AG04450 (cell line): ENCODE measurements at regions not wholly inside any gene's neighbourhood (a gene's known extent, or its start where the extent isn't known, plus 50 kb on each side); places are given as distances from the start of the nearest gene placed in this dataset.
"Not testable (repeated sequence)": the region's sequence is repeated elsewhere in the genome, so short reads cannot be mapped to it uniquely, and the experiment has no call there.

Source experiments
- CTCF ChIA-PET: fragments of 300-600, 350-600 bp; formaldehyde crosslinking; extraction: SDS; loops from one replicate; lab custom pipeline; 2022; ENCODE audit warnings: antibody characterized with exemption, inconsistent platforms; lab: Charles Lee
- POLR2A ChIA-PET: fragments of 350-600 bp; formaldehyde crosslinking; extraction: SDS; loops from one replicate; lab custom pipeline; 2021; ENCODE audit warnings: antibody characterized with exemption, inconsistent platforms; lab: Yijun Ruan, JAX
- DNase-seq: peaks from one replicate; pipeline ENCODE4 v3.0.0-alpha.2; 2011; ENCODE audit warnings: low read depth, low spot score
- H3K27ac ChIP-seq: one replicate; pipeline ENCODE4 v1.5.1; 2012; ENCODE audit warnings: low read depth, low read length, control low read depth
- H3K27me3 ChIP-seq: one replicate; pipeline ENCODE4 v1.6.0; 2012; ENCODE audit warnings: low read length; ENCODE audit not compliant: control insufficient read depth, insufficient read depth
- H3K4me3 ChIP-seq: 2 replicates; pipeline ENCODE4 v1.5.1; 2011; ENCODE audit warnings: mild to moderate bottlenecking, low read depth, low read length, control low read depth
- H3K9me3 ChIP-seq: 2 replicates; pipeline ENCODE4 v1.5.1; 2012; ENCODE audit warnings: low read length; ENCODE audit not compliant: control insufficient read depth, insufficient read depth
- TF ChIP-seq, protein P1 (sequence below): IDR thresholded peaks from 2 replicates; pipeline ENCODE4 v1.5.1; 2011; ENCODE audit warnings: low read depth, low read length, control low read depth, inconsistent platforms

DNA sequence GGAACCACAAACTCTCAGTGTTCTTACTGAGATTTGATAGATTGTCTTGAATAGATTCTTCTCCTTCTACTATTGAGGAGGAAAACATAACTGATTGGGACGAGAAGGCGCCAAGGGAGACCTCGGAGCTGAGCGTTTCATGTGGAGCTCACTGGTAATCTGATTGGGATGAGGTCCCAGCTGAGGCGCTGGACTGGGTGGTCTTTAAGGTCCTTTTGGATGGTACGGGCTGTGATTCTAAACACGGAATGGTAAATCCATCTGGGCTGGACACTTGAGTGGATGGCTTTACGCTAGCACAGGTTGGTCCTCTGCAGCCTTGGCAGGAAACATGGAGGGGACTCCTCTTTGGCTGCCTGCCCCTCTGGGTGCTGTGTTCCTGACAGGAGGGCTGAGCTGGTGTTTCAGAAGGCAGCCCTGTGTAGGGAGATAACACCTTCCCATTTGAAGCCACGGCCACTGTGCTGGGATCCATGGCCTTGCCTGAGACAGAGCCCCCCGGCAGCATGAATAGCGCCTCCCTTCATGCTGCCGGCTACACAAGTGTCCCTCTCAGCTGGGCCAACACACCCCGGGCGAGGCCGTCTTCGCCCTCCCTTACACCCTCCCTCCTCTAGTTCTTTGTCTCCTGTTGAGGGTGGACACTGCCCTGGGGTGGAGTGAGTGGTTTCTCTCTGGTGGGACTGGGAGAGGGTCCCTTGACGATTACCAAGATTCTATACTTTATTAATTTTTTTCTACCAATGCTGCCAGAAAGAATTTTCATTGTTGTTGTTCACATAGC, 203.2 kb upstream of the SHH start:
- H3K27me3 ChIP-seq: no peaks in the 10 kb centered on the region
- no peak overlapping the region for H3K4me3 ChIP-seq
- no peak for DNase-seq
- POLR2A ChIA-PET: no interaction called here
- CTCF ChIA-PET: no interaction called here
- TF ChIP-seq, protein P1, sequence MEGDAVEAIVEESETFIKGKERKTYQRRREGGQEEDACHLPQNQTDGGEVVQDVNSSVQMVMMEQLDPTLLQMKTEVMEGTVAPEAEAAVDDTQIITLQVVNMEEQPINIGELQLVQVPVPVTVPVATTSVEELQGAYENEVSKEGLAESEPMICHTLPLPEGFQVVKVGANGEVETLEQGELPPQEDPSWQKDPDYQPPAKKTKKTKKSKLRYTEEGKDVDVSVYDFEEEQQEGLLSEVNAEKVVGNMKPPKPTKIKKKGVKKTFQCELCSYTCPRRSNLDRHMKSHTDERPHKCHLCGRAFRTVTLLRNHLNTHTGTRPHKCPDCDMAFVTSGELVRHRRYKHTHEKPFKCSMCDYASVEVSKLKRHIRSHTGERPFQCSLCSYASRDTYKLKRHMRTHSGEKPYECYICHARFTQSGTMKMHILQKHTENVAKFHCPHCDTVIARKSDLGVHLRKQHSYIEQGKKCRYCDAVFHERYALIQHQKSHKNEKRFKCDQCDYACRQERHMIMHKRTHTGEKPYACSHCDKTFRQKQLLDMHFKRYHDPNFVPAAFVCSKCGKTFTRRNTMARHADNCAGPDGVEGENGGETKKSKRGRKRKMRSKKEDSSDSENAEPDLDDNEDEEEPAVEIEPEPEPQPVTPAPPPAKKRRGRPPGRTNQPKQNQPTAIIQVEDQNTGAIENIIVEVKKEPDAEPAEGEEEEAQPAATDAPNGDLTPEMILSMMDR: no peak
- no peak overlapping the region for H3K27ac ChIP-seq
- H3K9me3 ChIP-seq: peaks cover 39% of the 10 kb centered on the region

DNA sequence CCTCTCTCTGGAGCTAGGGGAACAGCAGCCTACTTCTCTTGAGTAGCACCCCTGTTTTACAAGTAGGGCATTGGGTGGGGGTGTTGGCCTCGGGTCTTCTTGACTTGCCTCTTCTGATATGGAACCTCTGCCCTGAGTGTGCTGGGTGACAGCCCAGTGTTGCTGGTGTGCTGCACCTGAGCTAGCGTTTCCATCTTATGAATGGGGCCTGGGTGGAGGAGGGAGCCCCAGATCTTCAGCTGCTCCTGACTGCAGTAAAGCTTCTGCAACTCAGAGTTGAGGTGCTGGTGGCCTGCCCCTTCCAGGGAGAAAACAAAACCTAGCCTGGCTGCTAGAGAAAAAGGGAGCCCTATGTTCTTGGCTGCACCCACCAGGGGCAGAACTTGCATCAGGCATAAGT, 202.5 kb upstream of the SHH start:
- DNase-seq: no peak
- Histone ChIP-seq H3K27me3 (no peaks in the 10 kb centered on the region), H3K27ac (no peak overlapping the region), H3K9me3 (peaks cover 34% of the 10 kb centered on the region), H3K4me3 (no peak overlapping the region)
- CTCF ChIA-PET: interaction anchor here (0.6 kb wide), 1 partner anchor 14 kb away, joined by 3 read pairs; no protein-coding TSS in a partner anchor
- TF ChIP-seq, protein P1: no peak
- POLR2A ChIA-PET: no interaction called here

DNA sequence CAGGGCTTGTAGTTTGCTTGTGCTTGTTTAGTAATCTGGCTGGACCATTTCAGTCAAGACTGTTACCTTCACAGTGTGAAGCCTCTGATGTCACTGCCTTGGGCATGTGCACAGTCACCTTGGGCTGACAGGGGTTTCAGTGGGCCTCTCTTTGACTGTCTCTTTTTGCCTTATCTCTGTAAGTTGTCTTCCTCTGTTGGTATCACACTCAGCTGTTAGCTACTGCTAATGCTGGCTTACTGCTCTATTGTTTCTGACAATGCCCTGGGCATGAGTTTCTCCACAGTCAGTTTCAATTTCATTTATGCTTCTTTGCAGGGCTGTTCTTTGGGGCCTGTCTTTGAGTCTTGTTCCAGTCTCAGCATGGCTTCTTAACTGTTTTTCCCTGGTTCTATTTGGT, 201.9 kb upstream of the SHH start:
- Histone ChIP-seq H3K27me3 (no peaks in the 10 kb centered on the region), H3K27ac (no peak overlapping the region), H3K9me3 (peaks cover 31% of the 10 kb centered on the region), H3K4me3 (no peak overlapping the region)
- ChIA-PET POLR2A (no interaction called here), CTCF (interaction anchor here (0.6 kb wide), 1 partner anchor 13 kb away, joined by 3 read pairs; no protein-coding TSS in a partner anchor)
- DNase-seq: no peak
- TF ChIP-seq, protein P1: no peak

DNA sequence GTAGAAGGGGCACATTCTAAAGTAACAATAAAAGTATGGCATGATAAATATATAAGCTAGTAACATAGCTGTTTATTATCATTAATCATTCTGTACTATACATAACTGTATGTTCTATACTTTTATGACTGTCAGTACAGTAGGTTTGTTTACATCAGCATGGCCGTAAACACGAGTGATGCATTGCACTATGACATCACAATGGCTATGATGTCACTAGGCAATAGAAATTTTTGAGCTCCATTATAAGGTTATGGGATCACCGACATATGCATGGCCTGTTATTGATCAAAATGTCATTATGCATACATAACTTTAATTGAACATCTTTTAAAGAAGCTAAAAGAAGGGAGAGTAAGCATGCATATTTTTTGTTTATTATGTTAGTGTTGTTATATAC, 200.1 kb upstream of the SHH start:
- H3K9me3 ChIP-seq: peaks cover 16% of the 10 kb centered on the region
- POLR2A ChIA-PET: no interaction called here
- no peak overlapping the region for H3K4me3 ChIP-seq
- DNase-seq: no peak
- no peak overlapping the region for H3K27ac ChIP-seq
- TF ChIP-seq, protein P1: no peak
- H3K27me3 ChIP-seq: no peaks in the 10 kb centered on the region
- CTCF ChIA-PET: no interaction called here

DNA sequence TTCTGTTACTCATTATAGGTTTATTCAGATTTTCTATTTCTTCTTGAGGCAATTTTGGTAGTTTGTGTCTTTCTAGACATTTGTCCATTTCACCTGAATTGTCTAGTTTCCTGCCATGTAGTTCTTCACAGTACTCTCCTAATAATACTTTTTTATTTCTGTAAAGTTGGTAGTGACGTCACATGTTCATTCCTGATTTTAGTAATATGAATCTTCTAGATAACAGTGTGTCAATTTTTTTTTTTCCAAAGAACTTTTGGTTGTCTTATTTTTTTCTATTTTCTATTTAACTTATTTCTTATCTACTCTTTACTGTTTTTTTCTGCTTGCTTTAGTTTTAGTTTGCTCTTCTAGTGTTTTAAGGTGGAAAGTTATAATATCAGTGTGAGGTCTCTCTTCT, 197.3 kb upstream of the SHH start:
- no peak overlapping the region for H3K27ac ChIP-seq
- no peaks in the 10 kb centered on the region for H3K27me3 ChIP-seq
- DNase-seq: no peak
- H3K9me3 ChIP-seq: peaks cover 11% of the 10 kb centered on the region
- TF ChIP-seq, protein P1: no peak
- CTCF ChIA-PET: no interaction called here
- POLR2A ChIA-PET: no interaction called here
- no peak overlapping the region for H3K4me3 ChIP-seq

DNA sequence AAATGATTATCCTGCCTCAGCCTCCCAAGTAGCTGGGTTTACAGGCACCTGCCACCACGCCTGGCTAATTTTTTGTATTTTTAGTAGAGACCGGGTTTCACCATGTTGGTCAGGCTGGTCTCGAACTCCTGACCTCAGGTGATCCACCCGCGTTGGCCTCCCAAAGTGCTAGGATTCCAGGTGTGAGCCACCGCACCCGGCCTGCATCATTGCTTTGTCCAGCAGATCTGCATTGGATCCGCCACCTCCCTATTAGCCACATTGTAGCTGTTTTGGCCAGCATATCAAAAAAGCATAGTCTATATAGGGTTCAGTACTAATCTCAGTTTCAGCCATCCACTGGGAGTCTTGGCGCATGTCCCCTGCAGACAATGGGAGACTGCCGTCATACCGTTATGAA, 194.6 kb upstream of the SHH start:
- CTCF ChIA-PET, H3K27ac ChIP-seq, DNase-seq, POLR2A ChIA-PET, H3K27me3 ChIP-seq, H3K4me3 ChIP-seq: not testable (repeated sequence)
- peaks cover 35% of the 10 kb centered on the region for H3K9me3 ChIP-seq
